ENCODE measurements at regions not wholly inside any gene's neighbourhood (a gene's known extent, or its start where the extent isn't known, plus 50 kb on each side); places are given as distances from the start of the nearest gene placed in this dataset.

- no peaks in the 10 kb centered on the region for H3K4me1 ChIP-seq
- no peak for TF ChIP-seq POLR2A (IDR thresholded peaks at IDR 0.05)
- no peak for TF ChIP-seq CTCF (IDR thresholded peaks at IDR 0.05)
- no peak for TF ChIP-seq POLR2AphosphoS5 (IDR thresholded peaks at IDR 0.05; ENCODE audit: insufficient read depth in 1 of 2, low read depth in 1 of 2)
- H3K4me3 ChIP-seq: no peak overlapping the region
- intact Hi-C loops (cut with DNase I): no loop called here
- no peaks in the 10 kb centered on the region for H3K9me3 ChIP-seq
- H3K36me3 ChIP-seq: no peaks in the 10 kb centered on the region
- H3K27ac ChIP-seq: no peak overlapping the region
- no peak for DNase-seq (ENCODE audit: extremely low spot score in 2 of 2)
- no peaks in the 10 kb centered on the region for H3K27me3 ChIP-seq
Measured at GRCh38 chr6:50986319-50986718, 167.6 kb downstream of the TFAP2B start.

GRCh38 chr6:50989123-50989522 lies 170.5 kb downstream of the TFAP2B start:
- intact Hi-C loops (cut with DNase I): no loop called here
- DNase-seq (ENCODE audit: extremely low spot score in 2 of 2): no peak
- Histone ChIP-seq H3K27me3 (no peaks in the 10 kb centered on the region), H3K27ac (no peak overlapping the region), H3K4me1 (no peaks in the 10 kb centered on the region), H3K4me3 (no peak overlapping the region), H3K36me3 (no peaks in the 10 kb centered on the region), H3K9me3 (no peaks in the 10 kb centered on the region)
- TF ChIP-seq CTCF (IDR thresholded peaks at IDR 0.05) (no peak), POLR2A (IDR thresholded peaks at IDR 0.05) (no peak), POLR2AphosphoS5 (IDR thresholded peaks at IDR 0.05; ENCODE audit: insufficient read depth in 1 of 2, low read depth in 1 of 2) (no peak)

- intact Hi-C loops (cut with DNase I): no loop called here
- Histone ChIP-seq H3K36me3 (no peaks in the 10 kb centered on the region), H3K27me3 (no peaks in the 10 kb centered on the region), H3K4me1 (no peaks in the 10 kb centered on the region), H3K4me3 (no peak overlapping the region), H3K27ac (no peak overlapping the region), H3K9me3 (no peaks in the 10 kb centered on the region)
- no peak for DNase-seq (ENCODE audit: extremely low spot score in 2 of 2)
- TF ChIP-seq CTCF (IDR thresholded peaks at IDR 0.05): no peak
- no peak for TF ChIP-seq POLR2AphosphoS5 (IDR thresholded peaks at IDR 0.05; ENCODE audit: insufficient read depth in 1 of 2, low read depth in 1 of 2)
- TF ChIP-seq POLR2A (IDR thresholded peaks at IDR 0.05): no peak
Measured at GRCh38 chr6:50990750-50991446, 172.2 kb downstream of the TFAP2B start.

GRCh38 chr6:50992232-50992631 lies 173.6 kb downstream of the TFAP2B start:
- TF ChIP-seq POLR2AphosphoS5 (IDR thresholded peaks at IDR 0.05; ENCODE audit: insufficient read depth in 1 of 2, low read depth in 1 of 2) (no peak), POLR2A (IDR thresholded peaks at IDR 0.05) (no peak), CTCF (IDR thresholded peaks at IDR 0.05) (no peak)
- Histone ChIP-seq H3K27ac (no peak overlapping the region), H3K36me3 (no peaks in the 10 kb centered on the region), H3K4me1 (no peaks in the 10 kb centered on the region), H3K4me3 (no peak overlapping the region), H3K27me3 (no peaks in the 10 kb centered on the region), H3K9me3 (no peaks in the 10 kb centered on the region)
- no peak for DNase-seq (ENCODE audit: extremely low spot score in 2 of 2)
- intact Hi-C loops (cut with DNase I): no loop called here

Measured in vagina (tissue), 2 donors.